ENCODE measurements at regions not wholly inside any gene's neighbourhood (a gene's known extent, or its start where the extent isn't known, plus 50 kb on each side); places are given as distances from the start of the nearest gene placed in this dataset.
"Not testable (repeated sequence)": the region's sequence is repeated elsewhere in the genome, so short reads cannot be mapped to it uniquely, and the experiment has no call there.

GRCh38 chr21:19065164-19065563 is 661.6 kb upstream of the TMPRSS15 start:
- no peak for DNase-seq (ENCODE audit: low read depth)

GRCh38 chr21:19076031-19076430 is 672.4 kb upstream of the TMPRSS15 start:
- no peak for DNase-seq (ENCODE audit: low read depth)

GRCh38 chr21:19109694-19110093 is 706.1 kb upstream of the TMPRSS15 start:
- no peak for DNase-seq (ENCODE audit: low read depth)

- not testable (repeated sequence) for DNase-seq (ENCODE audit: low read depth)
These were observed 715.7 kb upstream of the TMPRSS15 start for GRCh38 chr21:19119259-19119658.

GRCh38 chr21:19120591-19120990 is 717.0 kb upstream of the TMPRSS15 start:
- DNase-seq (ENCODE audit: low read depth): no peak

DNA sequence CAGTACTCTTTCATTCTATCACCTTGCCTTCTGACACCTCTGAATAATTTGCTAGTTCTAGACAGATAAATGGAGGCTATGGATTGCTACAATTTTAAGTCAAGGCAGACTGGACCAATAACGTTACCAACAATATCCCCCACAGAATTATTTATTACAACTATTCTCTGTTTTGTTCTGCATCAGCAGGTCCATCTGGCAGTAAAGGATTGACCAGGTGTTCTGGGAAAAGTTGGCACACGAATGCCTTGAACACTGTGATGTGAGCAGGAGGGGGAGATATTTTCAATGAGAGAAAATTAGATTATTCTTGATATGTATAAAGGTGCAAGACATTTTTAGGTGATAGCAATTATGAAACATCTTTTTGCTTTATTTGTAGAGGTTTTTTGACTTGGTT is 718.8 kb upstream of the TMPRSS15 start:
- no peak for DNase-seq (ENCODE audit: low read depth)

DNA sequence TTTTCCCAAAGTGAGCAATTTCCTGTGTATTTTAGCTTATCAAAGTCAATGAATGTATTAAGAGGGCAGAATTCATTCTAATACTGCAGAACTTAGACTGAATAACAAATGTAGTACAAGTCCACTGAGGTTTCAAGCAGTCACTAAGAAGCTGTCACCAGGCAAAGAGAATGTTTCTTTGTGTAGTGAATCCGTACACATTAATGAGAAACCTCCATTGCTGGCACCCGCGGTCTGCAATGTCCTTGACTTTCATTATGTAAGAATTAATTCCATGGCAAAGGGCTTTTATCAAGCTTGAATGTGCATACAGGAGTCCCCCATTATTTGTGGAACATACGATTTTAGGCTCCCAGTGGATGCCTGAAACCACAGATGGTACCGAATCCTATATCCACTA is 719.5 kb upstream of the TMPRSS15 start:
- DNase-seq (ENCODE audit: low read depth): no peak

DNA sequence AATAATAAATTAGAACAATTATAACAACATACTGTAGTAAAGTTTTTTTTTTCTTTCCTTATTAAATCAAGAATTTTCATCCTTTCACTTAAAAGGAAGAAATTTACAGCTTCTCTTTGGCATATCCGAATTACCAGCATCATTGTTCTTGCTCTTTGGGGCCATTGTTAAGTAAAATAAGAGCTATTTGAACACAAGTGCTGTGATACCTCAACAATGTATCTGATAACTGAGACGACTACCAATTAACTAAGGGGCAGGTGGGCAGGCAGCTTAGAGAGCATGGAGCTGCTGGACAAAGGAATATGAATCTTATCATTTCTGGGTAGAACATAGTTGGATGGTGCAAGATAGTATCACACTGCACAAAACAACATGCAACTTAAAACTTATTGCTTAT is 719.9 kb upstream of the TMPRSS15 start:
- no peak for DNase-seq (ENCODE audit: low read depth)

DNA sequence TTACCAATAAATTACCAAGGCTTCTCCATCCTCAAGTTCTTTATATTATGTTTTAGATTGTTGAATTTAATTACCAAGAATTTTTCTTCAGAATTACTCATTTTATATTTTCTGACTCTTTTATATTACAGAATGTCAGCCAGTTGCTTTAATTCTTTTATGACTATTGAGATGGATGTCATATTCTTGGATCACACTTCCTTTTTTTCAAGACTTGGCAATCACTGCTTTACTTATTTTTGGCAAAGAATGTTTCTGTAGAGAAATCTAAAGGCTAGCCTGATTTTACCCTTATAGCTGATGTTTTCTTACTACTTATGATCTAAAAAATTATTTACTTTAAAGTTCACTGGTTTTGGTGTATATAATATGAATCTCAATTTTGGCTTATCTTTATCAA is 721.1 kb upstream of the TMPRSS15 start:
- no peak for DNase-seq (ENCODE audit: low read depth)

GRCh38 chr21:19130379-19131028 is 726.9 kb upstream of the TMPRSS15 start:
- DNase-seq (ENCODE audit: low read depth): no peak

- DNase-seq (ENCODE audit: low read depth): no peak
These were observed 737.9 kb upstream of the TMPRSS15 start for GRCh38 chr21:19141511-19141910.

DNA sequence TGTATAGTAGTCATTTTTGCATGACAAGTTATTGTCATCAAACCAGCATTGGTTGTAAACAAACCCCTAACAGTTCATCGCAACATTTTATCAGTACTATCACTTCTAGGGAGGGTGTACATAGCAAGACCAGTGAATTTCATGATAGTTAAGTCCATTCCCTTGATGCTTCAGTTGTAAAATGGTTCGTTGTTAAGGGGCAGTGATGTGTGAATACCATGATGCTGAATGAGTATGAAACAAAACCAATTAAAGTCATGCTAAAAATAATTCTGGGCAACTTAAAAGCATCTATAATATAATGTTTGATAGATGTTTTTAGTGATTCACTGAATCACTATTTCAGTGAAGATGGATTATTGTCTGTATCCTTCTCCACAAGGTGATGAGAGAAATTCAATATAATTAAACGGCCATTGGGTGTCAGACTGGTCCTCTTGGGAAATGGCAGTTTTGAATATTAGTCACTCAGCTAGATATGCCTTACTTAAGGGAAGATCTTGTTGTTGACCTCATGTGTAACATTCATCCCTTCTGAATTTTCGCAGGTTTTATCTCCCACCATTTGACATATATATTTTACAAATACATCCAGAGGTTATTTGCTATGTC is 742.2 kb upstream of the TMPRSS15 start:
- no peak for DNase-seq (ENCODE audit: low read depth)

DNA sequence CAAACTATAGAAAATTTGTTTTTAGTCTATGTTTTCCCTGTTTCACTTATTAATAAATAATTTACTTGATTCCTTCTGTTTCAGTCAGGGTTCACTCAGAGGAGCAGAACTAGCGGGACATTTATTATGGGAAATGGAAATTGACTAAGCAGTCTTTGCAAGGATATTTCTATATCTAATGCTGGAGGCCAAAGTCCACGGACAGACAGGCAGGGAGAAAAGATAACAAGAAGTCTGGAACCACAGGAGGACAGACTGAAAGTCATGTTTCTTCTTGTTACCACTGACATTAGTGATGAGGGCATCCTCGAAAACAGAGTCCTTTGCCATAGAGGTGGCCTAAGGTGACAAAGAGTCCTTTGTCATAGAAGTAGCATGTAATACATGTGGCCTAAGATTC is 744.5 kb upstream of the TMPRSS15 start:
- DNase-seq (ENCODE audit: low read depth): no peak

- no peak for DNase-seq (ENCODE audit: low read depth)
These were observed 768.0 kb upstream of the TMPRSS15 start for GRCh38 chr21:19171585-19171984.

- no peak for DNase-seq (ENCODE audit: low read depth)
These were observed 778.1 kb upstream of the TMPRSS15 start for GRCh38 chr21:19181604-19182140.

DNA sequence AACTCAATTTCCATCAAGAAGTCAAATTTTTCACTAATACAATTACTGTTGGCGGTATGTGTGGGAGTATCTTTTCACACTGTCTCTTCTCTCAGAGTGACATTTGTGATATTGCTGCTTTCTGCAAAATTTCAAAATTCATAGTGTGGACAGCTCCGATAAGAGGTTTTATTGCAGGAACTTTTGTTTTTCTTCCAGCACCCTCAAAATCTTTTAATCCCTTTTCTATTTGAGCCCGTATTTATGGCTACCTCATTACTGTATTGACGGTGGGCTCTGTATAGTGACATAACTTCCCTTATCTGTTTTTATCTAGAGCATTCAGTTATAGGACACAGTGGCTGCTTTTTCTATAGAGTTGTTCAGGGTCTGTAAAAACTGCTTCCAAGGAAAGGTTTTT is 794.4 kb upstream of the TMPRSS15 start:
- no peak for DNase-seq (ENCODE audit: low read depth)

DNA sequence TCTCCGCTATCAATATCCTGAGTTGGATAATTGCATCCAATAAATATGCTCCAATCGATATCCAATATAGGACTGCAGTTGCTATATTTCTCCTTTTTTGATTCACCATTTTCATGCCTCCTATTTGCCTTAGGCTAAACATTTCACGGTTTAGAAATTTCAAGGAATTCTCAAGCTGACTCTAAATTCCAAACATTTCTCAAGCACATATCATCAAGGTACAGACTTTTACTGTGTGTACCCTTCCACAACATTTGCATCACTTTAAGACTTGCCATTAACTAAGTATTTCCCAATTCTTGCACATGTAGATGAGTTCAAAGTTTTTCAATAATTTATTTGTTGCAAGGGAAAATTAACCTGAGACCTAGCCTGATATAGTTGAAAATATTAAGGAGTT is 795.2 kb upstream of the TMPRSS15 start:
- no peak for DNase-seq (ENCODE audit: low read depth)

DNA sequence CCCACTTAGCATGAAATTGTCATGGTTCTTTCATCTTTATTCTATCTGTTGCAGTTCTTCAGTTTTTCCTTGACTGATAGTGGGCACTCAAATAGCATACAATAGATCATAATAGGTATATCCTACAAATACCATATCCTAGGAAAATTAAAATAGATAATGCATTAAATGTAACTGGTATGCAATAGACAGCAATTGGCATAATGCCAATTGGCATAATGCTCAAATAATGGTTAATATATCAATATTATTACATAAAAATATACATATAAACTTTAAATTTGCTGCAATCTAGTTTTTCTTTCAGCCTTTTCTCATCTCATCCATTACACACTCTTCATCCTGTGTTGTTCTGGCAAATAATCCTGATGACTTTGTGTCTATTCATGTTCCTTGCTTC is 814.6 kb upstream of the TMPRSS15 start:
- no peak for DNase-seq (ENCODE audit: low read depth)

GRCh38 chr21:19224090-19224489 is 820.5 kb upstream of the TMPRSS15 start:
- no peak for DNase-seq (ENCODE audit: low read depth)

GRCh38 chr21:19228226-19228625 is 824.6 kb upstream of the TMPRSS15 start:
- DNase-seq (ENCODE audit: low read depth): no peak

GRCh38 chr21:19233841-19234240 is 830.3 kb upstream of the TMPRSS15 start:
- DNase-seq (ENCODE audit: low read depth): not testable (repeated sequence)

GRCh38 chr21:19236209-19236608 is 832.6 kb upstream of the TMPRSS15 start:
- DNase-seq (ENCODE audit: low read depth): no peak

DNA sequence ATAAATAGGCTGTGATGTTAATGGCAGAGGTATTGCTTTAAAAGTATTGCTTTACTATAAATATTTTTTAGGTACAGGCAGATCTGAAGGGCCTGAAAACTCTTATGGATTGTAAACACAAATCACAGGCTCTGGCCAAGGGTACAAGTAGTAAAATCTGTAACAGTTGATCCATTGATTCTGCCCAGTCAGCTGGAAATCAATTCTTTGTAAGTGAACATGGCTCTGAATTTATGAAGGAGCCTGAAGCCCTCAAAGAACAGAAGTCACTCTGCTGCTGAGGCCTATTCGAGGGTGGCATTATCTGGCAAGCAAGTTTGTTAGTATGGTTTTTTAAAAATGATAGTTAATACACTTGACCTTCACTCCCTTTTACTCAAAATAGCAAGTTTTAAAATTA is 834.0 kb upstream of the TMPRSS15 start:
- no peak for DNase-seq (ENCODE audit: low read depth)

DNA sequence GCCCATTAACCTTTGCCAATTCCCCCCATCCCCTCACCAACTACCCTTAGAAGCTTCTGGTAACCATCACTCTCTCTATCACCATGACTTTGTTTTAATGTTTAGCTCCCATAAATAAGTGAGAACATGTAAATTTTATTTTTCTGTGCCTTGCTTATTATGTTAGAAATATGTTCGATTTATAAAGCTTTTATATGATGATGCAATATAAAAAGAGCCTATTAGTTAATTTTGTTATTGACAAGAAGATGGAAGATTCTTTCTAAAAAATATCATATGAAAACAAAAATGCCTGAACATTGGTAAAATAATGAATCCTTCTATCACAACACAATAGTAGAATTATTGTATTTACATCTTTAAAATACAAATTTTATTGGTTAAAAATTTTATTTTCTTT is 836.1 kb upstream of the TMPRSS15 start:
- no peak for DNase-seq (ENCODE audit: low read depth)

Measured in iris pigment epithelial cell (primary cell).